HG02973 (cell line): ENCODE measurements at regions not wholly inside any gene's neighbourhood (a gene's known extent, or its start where the extent isn't known, plus 50 kb on each side); places are given as distances from the start of the nearest gene placed in this dataset.
"Not testable (repeated sequence)": the region's sequence is repeated elsewhere in the genome, so short reads cannot be mapped to it uniquely, and the experiment has no call there.

Experiments used
- ATAC-seq: cut with Tn5 transposase; IDR thresholded peaks from one replicate; pipeline ENCODE4 v1.9.1; 2021; ENCODE audit warnings: moderate library complexity; ENCODE audit not compliant: unreplicated experiment

GRCh38 chr15:69597061-69597592 is 144.5 kb downstream of the RPLP1 start:
- ATAC-seq = no peak

DNA sequence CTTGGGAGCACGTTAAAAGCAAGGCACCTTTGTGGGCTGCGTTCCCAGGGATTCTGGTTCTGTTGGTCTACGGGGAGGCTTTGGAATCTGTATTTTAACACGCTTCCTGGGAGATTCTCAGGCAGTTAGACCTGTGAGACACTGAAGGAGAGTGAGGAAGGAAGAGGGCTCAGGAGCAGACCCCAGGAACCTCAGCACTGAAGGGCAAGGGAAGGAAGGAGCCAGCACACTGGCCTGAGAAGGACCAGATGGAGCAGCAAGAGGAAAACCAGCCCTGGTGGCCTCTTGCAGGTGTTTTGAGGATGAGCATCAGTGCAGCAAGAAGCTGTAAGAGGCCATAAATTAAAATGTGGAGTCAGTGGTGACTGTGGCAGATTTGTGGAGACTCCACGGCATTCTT is 146.7 kb downstream of the RPLP1 start:
- no peak for ATAC-seq

DNA sequence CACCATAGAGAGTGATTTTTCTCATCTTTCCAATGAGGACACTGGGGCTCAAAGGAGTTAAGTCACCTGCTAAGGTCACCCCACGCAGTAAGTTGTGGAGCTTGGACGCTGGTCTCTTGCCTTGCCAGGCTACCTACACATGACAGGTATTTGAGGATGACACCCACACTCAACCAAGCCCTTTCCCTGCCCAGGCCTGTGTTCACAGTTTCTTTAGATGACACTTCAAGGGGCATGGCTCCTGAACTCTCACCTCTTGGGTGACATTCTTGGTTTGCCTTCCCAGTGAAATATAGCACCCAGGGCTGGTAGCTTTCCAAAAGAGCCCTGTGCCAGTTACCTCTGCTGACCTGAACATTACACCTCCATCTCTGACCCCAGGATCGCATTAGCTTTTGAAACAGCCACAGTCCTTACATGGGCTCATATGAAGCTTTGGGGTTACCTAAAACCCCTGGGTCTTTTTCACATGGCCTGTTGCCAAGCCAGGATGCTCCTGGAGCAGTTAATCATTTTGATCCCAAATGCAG is 148.0 kb downstream of the RPLP1 start:
- ATAC-seq = no peak

DNA sequence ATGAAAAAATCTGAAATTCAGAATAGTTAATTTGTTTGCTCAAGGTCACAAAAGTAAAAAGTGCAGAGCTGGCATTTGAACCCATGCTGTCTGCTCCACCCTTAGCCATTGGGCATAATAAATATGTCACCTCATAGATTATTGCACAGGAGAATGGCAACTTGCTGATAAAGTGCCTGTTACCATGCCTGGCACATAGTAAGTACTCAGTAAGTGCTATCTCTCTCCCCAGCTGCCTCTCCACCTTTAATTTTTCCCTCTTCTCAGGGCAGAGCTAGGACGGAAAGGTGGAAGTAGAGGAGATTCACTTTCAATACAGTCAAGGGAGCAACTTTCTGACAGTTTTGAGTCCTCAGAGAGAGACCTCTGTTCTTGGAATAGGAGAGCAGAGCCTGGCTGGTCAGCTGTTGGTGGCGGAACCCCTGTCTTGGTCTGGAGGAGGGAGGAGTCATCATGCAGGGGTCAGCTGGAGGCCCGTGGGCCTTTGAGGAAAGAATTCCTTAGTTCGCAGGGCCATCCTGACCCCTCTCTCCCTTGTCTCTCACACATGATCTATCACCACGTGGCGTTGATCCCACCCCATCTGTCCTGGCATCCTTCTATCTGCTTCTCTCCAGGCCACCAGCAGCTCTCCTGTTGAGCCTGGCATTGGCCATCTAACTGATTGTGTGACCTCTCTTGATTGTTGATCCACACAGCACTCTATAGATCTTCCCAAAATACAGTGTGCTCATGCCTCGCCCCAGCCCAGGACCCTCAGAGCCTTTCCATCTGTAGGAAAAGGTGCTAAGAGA is 149.3 kb downstream of the RPLP1 start:
- ATAC-seq = no peak

- ATAC-seq = no peak
Observed at GRCh38 chr15:69602921-69603320, 150.3 kb downstream of the RPLP1 start.

DNA sequence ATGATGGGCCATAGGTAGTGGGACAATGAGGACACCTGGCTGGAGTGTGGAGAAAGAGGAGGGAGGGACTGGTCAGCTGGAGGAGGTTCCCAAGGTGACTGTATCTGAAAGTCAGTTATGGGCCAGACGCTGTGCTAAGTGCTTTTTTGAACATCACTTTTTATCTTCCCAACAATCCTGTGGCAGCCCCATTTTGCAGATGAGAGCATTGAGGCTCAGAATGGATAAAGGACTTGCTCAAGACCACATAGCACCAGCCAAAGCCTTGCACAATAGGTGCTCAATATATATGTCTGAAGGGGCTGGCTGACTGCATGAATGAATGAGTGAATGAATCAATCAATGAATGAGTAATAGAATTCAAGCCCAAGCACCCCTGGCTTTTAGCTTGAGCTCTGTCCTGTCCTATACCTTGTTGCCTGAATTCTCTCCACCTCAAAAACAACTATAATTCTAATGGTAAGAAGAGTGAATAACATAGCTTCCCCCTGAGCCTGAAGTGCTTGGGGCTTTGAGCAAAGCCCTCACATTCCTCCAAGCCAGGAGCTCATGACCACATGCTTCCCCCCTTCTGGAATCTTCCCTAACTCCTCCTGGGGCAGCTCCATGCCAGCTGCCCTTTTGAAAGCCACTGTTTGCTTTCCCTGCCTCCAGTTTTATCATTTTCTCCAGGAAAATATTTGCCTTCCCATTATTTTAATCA is 150.9 kb downstream of the RPLP1 start:
- ATAC-seq = no peak

- ATAC-seq = no peak
Observed at GRCh38 chr15:69604072-69604411, 151.4 kb downstream of the RPLP1 start.

- no peak for ATAC-seq
Observed at GRCh38 chr15:69606144-69606543, 153.5 kb downstream of the RPLP1 start.

DNA sequence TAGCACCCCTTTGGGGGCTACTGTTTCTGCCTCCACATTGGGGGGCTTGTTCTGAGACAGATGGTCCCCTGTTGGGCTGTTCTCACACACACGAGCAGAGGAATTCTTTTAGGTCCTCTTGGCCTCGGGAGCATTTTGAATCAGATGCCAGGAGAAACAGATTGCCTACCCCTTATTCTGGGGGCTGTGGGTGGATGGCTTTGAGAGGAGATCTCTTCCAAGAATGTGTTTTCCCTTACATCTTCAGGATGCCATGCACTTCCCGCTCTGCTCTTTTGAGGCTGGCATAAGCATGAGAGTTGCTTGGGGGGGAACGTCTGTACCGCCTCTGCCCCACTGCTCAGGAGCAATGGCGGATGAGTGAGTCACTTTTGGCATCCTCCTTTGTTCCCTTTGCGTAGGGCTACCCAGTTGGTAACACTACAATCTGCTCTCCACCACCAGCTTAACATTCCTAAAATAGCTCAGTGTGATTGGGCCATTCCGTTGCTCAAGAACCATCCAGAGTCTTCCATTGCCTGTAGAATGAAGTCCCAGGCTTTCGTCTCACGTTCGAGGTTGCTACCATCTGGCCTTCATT is 154.4 kb downstream of the RPLP1 start:
- no peak for ATAC-seq

DNA sequence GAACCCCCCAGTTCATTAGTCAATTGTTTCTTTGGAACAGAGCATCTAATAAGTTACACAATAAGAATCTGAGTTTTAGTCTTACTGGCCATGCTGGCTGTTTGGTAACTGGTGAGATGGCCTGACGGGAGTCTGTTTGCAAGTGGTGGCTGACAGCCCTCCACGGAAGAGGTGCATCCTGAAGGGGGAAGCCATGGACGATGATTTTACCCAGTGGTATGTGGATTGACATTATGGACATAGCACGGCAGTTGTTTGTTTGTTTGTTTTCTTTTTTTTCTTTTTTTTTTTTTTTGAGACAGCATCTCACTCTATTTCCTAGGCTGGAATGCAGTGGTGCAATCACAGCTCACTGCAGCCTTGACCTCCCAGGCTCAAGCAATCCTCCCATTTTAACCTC is 156.0 kb downstream of the RPLP1 start:
- no peak for ATAC-seq

DNA sequence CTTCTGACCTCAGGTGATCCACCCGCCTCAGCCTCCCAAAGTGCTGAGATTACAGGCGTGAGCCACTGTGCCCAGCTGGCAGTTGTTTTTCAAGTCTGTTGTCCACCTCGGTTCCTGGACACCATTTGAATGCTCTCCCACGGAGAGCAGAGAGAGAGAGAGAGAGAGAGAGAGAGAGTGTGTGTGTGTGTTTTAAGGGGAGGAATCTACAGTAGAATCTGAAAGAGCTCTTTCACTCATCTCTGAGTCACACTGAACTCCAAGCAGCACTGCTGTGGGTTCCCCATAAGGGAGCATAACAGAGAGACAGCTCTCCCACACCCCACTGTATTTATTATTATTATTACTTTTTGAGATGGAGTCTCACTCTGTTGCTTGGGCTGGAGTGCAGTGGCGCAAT is 156.6 kb downstream of the RPLP1 start:
- ATAC-seq = no peak

GRCh38 chr15:69609776-69610175 is 157.2 kb downstream of the RPLP1 start:
- no peak for ATAC-seq

- no peak for ATAC-seq
Observed at GRCh38 chr15:69610277-69610676, 157.7 kb downstream of the RPLP1 start.

- no peak for ATAC-seq
Observed at GRCh38 chr15:69610858-69611257, 158.2 kb downstream of the RPLP1 start.

- no peak for ATAC-seq
Observed at GRCh38 chr15:69612112-69612511, 159.5 kb downstream of the RPLP1 start.

GRCh38 chr15:69613182-69613581 is 160.6 kb downstream of the RPLP1 start:
- no peak for ATAC-seq

GRCh38 chr15:69613988-69614387 is 161.4 kb downstream of the RPLP1 start:
- no peak for ATAC-seq

GRCh38 chr15:69615736-69616135 is 163.1 kb downstream of the RPLP1 start:
- no peak for ATAC-seq

DNA sequence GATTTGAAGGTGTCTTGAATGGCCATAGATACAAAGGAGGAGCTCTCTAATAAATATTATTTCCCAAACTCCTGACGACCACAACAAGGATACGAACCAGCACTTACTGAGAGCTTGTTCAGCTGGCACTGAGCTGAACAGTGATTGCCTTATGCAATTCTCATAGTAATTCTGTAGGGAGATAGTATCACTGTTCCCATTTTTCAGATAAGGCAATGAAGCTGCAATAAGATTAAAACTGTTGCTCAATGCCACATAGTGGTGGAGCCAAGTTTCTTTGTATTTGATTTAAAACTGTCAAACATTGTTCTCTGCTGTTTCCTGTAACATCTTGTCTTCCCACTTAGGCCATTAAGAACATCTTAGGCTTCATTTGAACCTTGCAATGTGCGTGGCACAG is 163.9 kb downstream of the RPLP1 start:
- ATAC-seq = no peak

DNA sequence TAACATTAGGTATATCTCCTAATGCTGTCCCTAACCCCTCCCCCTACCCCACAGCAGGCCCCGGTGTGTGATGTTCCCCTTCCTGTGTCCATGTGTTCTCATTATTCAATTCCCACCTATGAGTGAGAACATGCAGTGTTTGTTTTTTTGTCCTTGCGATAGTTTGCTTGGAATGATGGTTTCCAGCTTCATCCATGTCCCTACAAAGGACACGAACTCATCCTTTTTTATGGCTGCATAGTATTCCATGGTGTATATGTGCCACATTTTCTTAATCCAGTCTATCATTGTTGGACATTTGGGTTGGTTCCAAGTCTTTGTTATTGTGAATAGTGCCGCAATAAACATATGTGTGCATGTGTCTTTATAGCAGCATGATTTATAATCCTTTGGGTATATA is 164.5 kb downstream of the RPLP1 start:
- not testable (repeated sequence) for ATAC-seq

DNA sequence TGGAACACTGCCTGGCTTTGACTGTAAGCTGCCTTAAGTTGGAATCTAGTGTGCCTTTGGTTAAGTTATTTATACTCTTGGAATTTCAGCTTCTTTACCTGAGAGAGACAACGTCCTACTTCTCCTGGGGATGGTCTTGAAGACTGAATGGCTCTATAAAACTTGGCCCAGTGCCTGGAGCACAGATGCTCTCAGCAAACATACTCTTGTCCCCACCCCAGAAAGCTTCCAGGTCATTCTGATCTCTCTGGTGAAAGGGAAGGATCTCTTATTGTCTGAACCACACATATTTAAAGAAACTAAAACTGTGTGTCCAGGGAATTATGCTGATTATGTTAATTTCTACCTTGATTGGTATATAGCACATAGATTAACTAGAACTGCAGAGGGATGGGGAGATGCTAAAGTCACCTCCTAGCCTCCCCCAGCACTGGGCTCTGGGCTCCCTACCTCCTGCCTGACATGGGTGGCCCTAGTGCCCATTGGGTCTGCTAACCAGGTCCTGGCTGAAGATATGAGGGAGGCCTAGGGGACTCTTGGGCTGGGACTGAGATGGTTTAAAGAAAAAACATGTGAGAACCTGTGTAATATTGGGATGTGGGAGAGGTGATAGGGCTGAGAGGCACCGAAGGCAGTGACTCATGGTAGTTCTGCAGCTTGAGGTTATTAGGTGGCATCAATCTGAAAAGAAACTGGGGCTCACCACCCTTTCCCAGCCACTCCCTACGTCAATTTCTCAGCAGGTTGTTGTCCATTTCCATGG is 171.0 kb downstream of the RPLP1 start:
- ATAC-seq = no peak
